ENCODE measurements at regions not wholly inside any gene's neighbourhood (a gene's known extent, or its start where the extent isn't known, plus 50 kb on each side); places are given as distances from the start of the nearest gene placed in this dataset.
"Not testable (repeated sequence)": the region's sequence is repeated elsewhere in the genome, so short reads cannot be mapped to it uniquely, and the experiment has no call there.

- H3K27me3 Mint-ChIP-seq: no peaks in the 10 kb centered on the region
- no peak overlapping the region for H3K4me3 Mint-ChIP-seq
- peaks cover 5% of the 10 kb centered on the region for H3K9me3 Mint-ChIP-seq
- H3K36me3 Mint-ChIP-seq (ENCODE audit: insufficient read depth): peaks cover 1% of the 10 kb centered on the region
- no peaks in the 10 kb centered on the region for H3K4me1 Mint-ChIP-seq
- no peak for ATAC-seq (replicated peaks; ENCODE audit: extremely low read depth, poor library complexity, severe bottlenecking)
- no peak for DNase-seq (ENCODE audit: low spot score in 2 of 2)
- no peak overlapping the region for H3K27ac Mint-ChIP-seq (ENCODE audit: low read depth)
Observed at GRCh38 chr18:67139899-67140298, 376.6 kb downstream of the DSEL start.

DNA sequence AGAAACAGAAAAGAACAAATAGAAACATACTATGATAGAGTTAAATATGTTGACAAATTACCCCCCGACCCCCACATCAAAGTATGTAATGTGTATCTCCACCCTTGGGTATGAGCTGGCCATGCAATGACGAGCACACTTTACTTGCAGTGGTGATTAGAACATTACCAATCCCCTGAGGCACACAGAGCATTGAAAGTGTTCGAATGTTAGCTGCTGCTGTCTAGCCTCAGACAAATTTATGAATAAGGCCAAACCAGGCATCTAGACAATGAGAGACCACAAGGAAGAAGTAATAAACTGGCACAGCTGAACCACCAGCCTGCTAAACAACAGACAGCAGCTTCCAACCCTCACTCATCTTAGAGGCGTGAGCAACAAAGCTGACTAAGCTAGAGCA is 380.5 kb downstream of the DSEL start:
- ATAC-seq (replicated peaks; ENCODE audit: extremely low read depth, poor library complexity, severe bottlenecking) (no peak), DNase-seq (ENCODE audit: low spot score in 2 of 2) (no peak)
- Mint-ChIP-seq H3K9me3 (peaks cover 5% of the 10 kb centered on the region), H3K4me3 (no peak overlapping the region), H3K36me3 (ENCODE audit: insufficient read depth) (no peaks in the 10 kb centered on the region), H3K4me1 (no peaks in the 10 kb centered on the region), H3K27ac (ENCODE audit: low read depth) (no peak overlapping the region), H3K27me3 (no peaks in the 10 kb centered on the region)

GRCh38 chr18:67134911-67135310 is 381.6 kb downstream of the DSEL start:
- no peaks in the 10 kb centered on the region for H3K4me1 Mint-ChIP-seq
- ATAC-seq (replicated peaks; ENCODE audit: extremely low read depth, poor library complexity, severe bottlenecking): no peak
- no peak overlapping the region for H3K4me3 Mint-ChIP-seq

GRCh38 chr18:67133669-67134068 is 382.9 kb downstream of the DSEL start:
- H3K4me1 Mint-ChIP-seq: no peaks in the 10 kb centered on the region
- H3K27me3 Mint-ChIP-seq: no peaks in the 10 kb centered on the region
- H3K36me3 Mint-ChIP-seq (ENCODE audit: insufficient read depth): no peaks in the 10 kb centered on the region
- H3K4me3 Mint-ChIP-seq: no peak overlapping the region
- ATAC-seq (replicated peaks; ENCODE audit: extremely low read depth, poor library complexity, severe bottlenecking) (no peak), DNase-seq (ENCODE audit: low spot score in 2 of 2) (no peak)
- H3K27ac Mint-ChIP-seq (ENCODE audit: low read depth): no peak overlapping the region
- H3K9me3 Mint-ChIP-seq: peaks cover 5% of the 10 kb centered on the region

More at GRCh38 chr18:67134911-67135310, 381.6 kb downstream of the DSEL start:
- H3K36me3 Mint-ChIP-seq (ENCODE audit: insufficient read depth): no peaks in the 10 kb centered on the region
- H3K9me3 Mint-ChIP-seq: peaks cover 5% of the 10 kb centered on the region
- DNase-seq (ENCODE audit: low spot score in 2 of 2): no peak
- H3K27me3 Mint-ChIP-seq: no peaks in the 10 kb centered on the region
- no peak overlapping the region for H3K27ac Mint-ChIP-seq (ENCODE audit: low read depth)

DNA sequence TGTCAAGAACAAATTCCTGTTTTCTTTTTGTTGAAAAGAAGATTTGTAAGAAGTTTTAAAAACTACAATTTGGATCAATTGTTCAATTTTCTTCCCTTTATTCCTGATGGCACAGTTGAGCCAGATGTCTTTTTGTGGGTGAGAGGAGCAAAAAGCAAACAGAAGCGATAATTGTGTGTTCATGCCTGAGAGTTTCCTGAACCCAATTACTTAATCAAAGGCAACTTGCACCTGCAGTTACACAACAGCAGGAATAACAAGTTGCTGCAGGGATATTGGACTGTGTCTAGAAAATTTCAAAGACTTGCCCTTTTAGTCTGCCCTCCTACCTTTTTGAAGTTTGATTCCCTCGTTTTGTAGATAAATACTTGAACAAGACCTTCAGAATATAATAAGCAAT is 383.6 kb downstream of the DSEL start:
- Mint-ChIP-seq H3K9me3 (peaks cover 5% of the 10 kb centered on the region), H3K27me3 (no peaks in the 10 kb centered on the region), H3K27ac (ENCODE audit: low read depth) (no peak overlapping the region), H3K4me3 (no peak overlapping the region), H3K4me1 (no peaks in the 10 kb centered on the region), H3K36me3 (ENCODE audit: insufficient read depth) (no peaks in the 10 kb centered on the region)
- ATAC-seq (replicated peaks; ENCODE audit: extremely low read depth, poor library complexity, severe bottlenecking): no peak
- no peak for DNase-seq (ENCODE audit: low spot score in 2 of 2)

- H3K27me3 Mint-ChIP-seq: no peaks in the 10 kb centered on the region
- H3K27ac Mint-ChIP-seq (ENCODE audit: low read depth): no peak overlapping the region
- DNase-seq (ENCODE audit: low spot score in 2 of 2) (no peak), ATAC-seq (replicated peaks; ENCODE audit: extremely low read depth, poor library complexity, severe bottlenecking) (no peak)
- no peaks in the 10 kb centered on the region for H3K36me3 Mint-ChIP-seq (ENCODE audit: insufficient read depth)
- H3K4me3 Mint-ChIP-seq: no peak overlapping the region
- no peaks in the 10 kb centered on the region for H3K9me3 Mint-ChIP-seq
- H3K4me1 Mint-ChIP-seq: no peaks in the 10 kb centered on the region
Observed at GRCh38 chr18:67131498-67131897, 385.0 kb downstream of the DSEL start.

- not testable (repeated sequence) for ATAC-seq (replicated peaks; ENCODE audit: extremely low read depth, poor library complexity, severe bottlenecking); H3K27me3 Mint-ChIP-seq; H3K4me1 Mint-ChIP-seq; DNase-seq (ENCODE audit: low spot score in 2 of 2); H3K36me3 Mint-ChIP-seq (ENCODE audit: insufficient read depth); H3K4me3 Mint-ChIP-seq; H3K9me3 Mint-ChIP-seq; H3K27ac Mint-ChIP-seq (ENCODE audit: low read depth)
Observed at GRCh38 chr18:67126751-67127150, 389.8 kb downstream of the DSEL start.

DNA sequence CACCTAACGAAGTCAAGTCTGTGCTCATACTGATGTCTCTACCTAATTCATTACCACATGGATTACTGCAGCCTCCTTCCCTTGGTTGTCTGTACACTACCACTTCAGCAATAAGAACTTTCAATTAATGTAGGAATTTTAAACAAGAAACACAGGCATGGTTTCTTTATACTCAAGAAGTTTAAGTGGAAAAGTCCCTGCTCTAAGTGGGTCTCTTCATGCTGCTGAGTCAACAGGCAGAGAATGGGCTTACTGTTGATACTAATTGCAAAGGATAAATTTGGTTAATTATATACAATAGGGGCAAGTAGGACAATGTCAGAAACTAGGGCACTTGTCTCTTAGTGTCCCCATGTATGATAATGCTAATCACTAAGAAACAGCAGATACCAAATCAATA is 392.6 kb downstream of the DSEL start:
- Mint-ChIP-seq H3K27ac (ENCODE audit: low read depth) (no peak overlapping the region), H3K27me3 (no peaks in the 10 kb centered on the region), H3K9me3 (peaks cover 7% of the 10 kb centered on the region), H3K4me1 (no peaks in the 10 kb centered on the region), H3K36me3 (ENCODE audit: insufficient read depth) (no peaks in the 10 kb centered on the region), H3K4me3 (no peak overlapping the region)
- DNase-seq (ENCODE audit: low spot score in 2 of 2) (no peak), ATAC-seq (replicated peaks; ENCODE audit: extremely low read depth, poor library complexity, severe bottlenecking) (no peak)

- DNase-seq (ENCODE audit: low spot score in 2 of 2) (no peak), ATAC-seq (replicated peaks; ENCODE audit: extremely low read depth, poor library complexity, severe bottlenecking) (no peak)
- no peaks in the 10 kb centered on the region for H3K27me3 Mint-ChIP-seq
- no peak overlapping the region for H3K27ac Mint-ChIP-seq (ENCODE audit: low read depth)
- H3K4me1 Mint-ChIP-seq: no peaks in the 10 kb centered on the region
- peaks cover 17% of the 10 kb centered on the region for H3K9me3 Mint-ChIP-seq
- peaks cover 3% of the 10 kb centered on the region for H3K36me3 Mint-ChIP-seq (ENCODE audit: insufficient read depth)
- no peak overlapping the region for H3K4me3 Mint-ChIP-seq
Observed at GRCh38 chr18:67117804-67118203, 398.7 kb downstream of the DSEL start.

- peaks cover 4% of the 10 kb centered on the region for H3K9me3 Mint-ChIP-seq
Observed at GRCh38 chr18:67109535-67109934, 407.0 kb downstream of the DSEL start.

GRCh38 chr18:67108894-67109293 is 407.6 kb downstream of the DSEL start:
- Mint-ChIP-seq H3K36me3 (ENCODE audit: insufficient read depth) (no peaks in the 10 kb centered on the region), H3K9me3 (peaks cover 4% of the 10 kb centered on the region), H3K27ac (ENCODE audit: low read depth) (no peak overlapping the region), H3K4me3 (no peak overlapping the region), H3K27me3 (no peaks in the 10 kb centered on the region), H3K4me1 (no peaks in the 10 kb centered on the region)
- DNase-seq (ENCODE audit: low spot score in 2 of 2) (no peak), ATAC-seq (replicated peaks; ENCODE audit: extremely low read depth, poor library complexity, severe bottlenecking) (no peak)

More at GRCh38 chr18:67109535-67109934, 407.0 kb downstream of the DSEL start:
- ATAC-seq (replicated peaks; ENCODE audit: extremely low read depth, poor library complexity, severe bottlenecking) (no peak), DNase-seq (ENCODE audit: low spot score in 2 of 2) (no peak)
- H3K4me3 Mint-ChIP-seq: no peak overlapping the region
- no peaks in the 10 kb centered on the region for H3K36me3 Mint-ChIP-seq (ENCODE audit: insufficient read depth)
- H3K27me3 Mint-ChIP-seq: no peaks in the 10 kb centered on the region
- H3K4me1 Mint-ChIP-seq: no peaks in the 10 kb centered on the region
- H3K27ac Mint-ChIP-seq (ENCODE audit: low read depth): no peak overlapping the region

GRCh38 chr18:67104700-67105284 is 411.7 kb downstream of the DSEL start:
- Mint-ChIP-seq H3K27ac (ENCODE audit: low read depth) (no peak overlapping the region), H3K9me3 (peaks cover 3% of the 10 kb centered on the region), H3K4me3 (no peak overlapping the region), H3K4me1 (no peaks in the 10 kb centered on the region), H3K36me3 (ENCODE audit: insufficient read depth) (no peaks in the 10 kb centered on the region), H3K27me3 (no peaks in the 10 kb centered on the region)
- DNase-seq (ENCODE audit: low spot score in 2 of 2): no peak
- no peak for ATAC-seq (replicated peaks; ENCODE audit: extremely low read depth, poor library complexity, severe bottlenecking)

DNA sequence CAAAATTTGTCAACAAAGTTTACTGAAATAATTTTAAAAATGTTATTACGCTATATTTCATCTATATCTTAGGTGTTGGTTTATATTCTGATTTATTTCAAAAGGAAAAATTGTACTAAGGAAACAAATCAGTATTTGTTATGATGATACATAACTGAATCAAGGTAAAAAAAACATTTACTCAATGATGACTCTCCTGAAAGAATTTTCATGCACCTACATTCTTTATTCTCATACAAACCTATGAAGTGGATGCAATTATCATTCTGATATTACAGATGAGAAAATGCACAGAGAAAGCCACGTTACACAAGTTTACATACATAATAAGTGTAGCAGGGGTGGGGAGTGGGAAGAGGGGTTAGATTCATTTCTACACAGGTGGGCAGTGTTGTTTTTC is 422.4 kb downstream of the DSEL start:
- no peak overlapping the region for H3K4me3 Mint-ChIP-seq
- H3K27ac Mint-ChIP-seq (ENCODE audit: low read depth): no peak overlapping the region
- H3K36me3 Mint-ChIP-seq (ENCODE audit: insufficient read depth): no peaks in the 10 kb centered on the region
- H3K27me3 Mint-ChIP-seq: no peaks in the 10 kb centered on the region
- H3K9me3 Mint-ChIP-seq: peaks cover 6% of the 10 kb centered on the region
- H3K4me1 Mint-ChIP-seq: no peaks in the 10 kb centered on the region
- ATAC-seq (replicated peaks; ENCODE audit: extremely low read depth, poor library complexity, severe bottlenecking) (no peak), DNase-seq (ENCODE audit: low spot score in 2 of 2) (no peak)

DNA sequence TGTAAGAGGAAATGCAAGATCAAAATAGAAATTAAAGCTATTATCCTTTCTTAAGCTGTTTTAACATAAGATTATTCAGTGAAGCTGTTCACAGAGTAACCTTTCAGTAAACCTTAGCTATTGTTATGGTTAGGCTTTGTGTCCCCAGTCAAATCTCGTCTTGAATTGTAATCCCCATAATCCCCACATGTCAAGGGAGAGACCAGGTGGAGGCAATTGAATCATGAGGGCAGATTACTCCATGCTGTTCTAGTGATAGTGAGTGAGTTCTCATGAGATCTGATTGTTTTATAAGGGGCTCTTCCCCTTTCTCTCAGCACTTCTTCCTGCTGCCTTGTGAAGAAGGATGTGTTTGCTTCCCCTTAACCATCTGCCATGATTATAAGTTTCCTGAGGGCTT is 424.4 kb downstream of the DSEL start:
- Mint-ChIP-seq H3K9me3 (peaks cover 6% of the 10 kb centered on the region), H3K4me1 (no peaks in the 10 kb centered on the region), H3K27me3 (no peaks in the 10 kb centered on the region), H3K4me3 (no peak overlapping the region), H3K27ac (ENCODE audit: low read depth) (no peak overlapping the region), H3K36me3 (ENCODE audit: insufficient read depth) (no peaks in the 10 kb centered on the region)
- DNase-seq (ENCODE audit: low spot score in 2 of 2): no peak
- no peak for ATAC-seq (replicated peaks; ENCODE audit: extremely low read depth, poor library complexity, severe bottlenecking)

All from central memory CD8-positive, alpha-beta T cell (primary cell).